Dermis blood vessel endothelial cell (primary cell): ENCODE measurements at regions not wholly inside any gene's neighbourhood (a gene's known extent, or its start where the extent isn't known, plus 50 kb on each side); places are given as distances from the start of the nearest gene placed in this dataset.

ENCODE experiments used
- DNase-seq: peaks from one replicate; pipeline ENCODE4 v3.0.0; 2010

- no peak for DNase-seq
Observed at GRCh38 chr5:155211764-155212163, 198.2 kb downstream of the KIF4B start.

GRCh38 chr5:155222393-155222792 lies 208.8 kb downstream of the KIF4B start:
- no peak for DNase-seq

GRCh38 chr5:155229135-155229534 lies 215.6 kb downstream of the KIF4B start:
- DNase-seq: no peak

DNA sequence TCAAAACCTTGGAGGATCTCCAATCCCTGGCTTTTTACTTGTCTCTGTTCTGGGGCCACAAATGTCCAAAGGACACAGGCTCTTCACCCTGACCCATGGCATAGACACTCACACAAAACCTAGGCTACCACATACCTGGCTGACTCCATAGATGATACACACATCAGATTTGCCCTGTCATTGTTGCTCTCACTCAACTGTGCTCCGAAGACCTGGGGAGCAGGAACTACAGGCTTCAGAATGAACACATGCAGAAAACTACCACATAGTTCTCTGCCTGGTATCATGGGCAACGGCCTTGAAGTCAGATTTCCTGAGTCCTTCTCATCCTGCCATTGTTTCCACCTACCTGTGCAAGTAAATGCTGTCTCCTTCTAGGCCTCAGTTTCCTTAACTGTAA lies 226.2 kb downstream of the KIF4B start:
- DNase-seq: no peak

DNA sequence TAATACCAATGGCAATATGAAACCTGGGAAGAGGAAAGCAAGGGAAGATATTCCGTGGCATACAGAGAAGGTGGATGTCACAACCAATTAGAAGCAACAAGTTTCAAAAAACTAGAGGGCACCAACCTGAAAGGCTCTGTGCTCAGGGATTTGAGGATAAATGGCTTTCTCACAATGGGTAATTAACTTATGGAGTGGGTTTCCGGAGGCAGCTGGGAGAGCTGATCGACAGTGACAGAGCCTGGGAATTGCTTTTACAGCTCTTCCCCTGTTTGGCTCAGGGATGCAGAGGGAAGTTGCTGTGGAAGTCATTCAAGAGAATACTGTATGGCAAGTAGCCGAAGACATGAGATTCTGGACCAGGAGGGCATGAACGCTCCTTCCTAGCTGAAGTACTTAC lies 237.0 kb downstream of the KIF4B start:
- DNase-seq: no peak

GRCh38 chr5:155252025-155252424 lies 238.5 kb downstream of the KIF4B start:
- no peak for DNase-seq

GRCh38 chr5:155252717-155253116 lies 239.2 kb downstream of the KIF4B start:
- DNase-seq: no peak

- DNase-seq: no peak
Observed at GRCh38 chr5:155254399-155254798, 240.8 kb downstream of the KIF4B start.

GRCh38 chr5:155258161-155258560 lies 244.6 kb downstream of the KIF4B start:
- no peak for DNase-seq

- DNase-seq: no peak
Observed at GRCh38 chr5:155259648-155260047, 246.1 kb downstream of the KIF4B start.

DNA sequence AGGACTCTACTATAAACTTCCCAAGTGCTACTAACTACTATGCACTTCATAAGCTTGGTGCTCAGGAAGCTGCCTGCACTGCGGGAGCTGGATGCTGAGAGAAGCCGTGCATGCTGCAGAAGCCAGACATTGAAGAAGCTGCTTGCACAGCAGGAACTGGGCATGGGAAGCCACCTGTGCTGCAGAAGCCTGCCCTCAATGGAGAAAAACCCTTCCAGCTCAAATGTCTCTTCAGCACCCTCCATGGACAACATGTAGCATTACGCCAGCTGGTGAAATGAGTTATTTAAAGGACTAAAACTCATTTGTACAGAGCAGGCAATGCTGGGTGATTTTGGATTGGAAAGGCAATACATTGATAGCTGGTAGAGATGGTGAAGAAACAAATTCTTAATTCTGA lies 247.2 kb downstream of the KIF4B start:
- no peak for DNase-seq

DNA sequence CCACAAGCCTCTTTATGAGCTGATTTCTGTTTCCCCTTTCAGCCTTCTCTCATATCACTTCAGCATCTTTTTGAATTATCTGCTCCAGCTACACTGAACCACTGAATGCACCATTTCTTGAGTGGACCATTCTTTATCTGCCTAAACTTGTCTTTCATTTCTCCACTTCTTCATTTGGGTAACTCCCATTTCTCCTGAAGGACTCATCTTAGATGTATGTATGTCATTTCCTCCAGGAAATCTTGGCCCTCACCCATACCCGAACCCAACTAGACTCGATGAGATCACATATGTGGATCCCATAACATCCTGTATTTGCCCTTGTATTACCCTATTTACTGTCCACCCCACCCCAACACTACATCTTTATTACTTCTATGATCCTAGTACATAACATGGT lies 249.8 kb downstream of the KIF4B start:
- DNase-seq: no peak

GRCh38 chr5:155264809-155265208 lies 251.3 kb downstream of the KIF4B start:
- DNase-seq: no peak

GRCh38 chr5:155268770-155269425 lies 255.3 kb downstream of the KIF4B start:
- no peak for DNase-seq

- no peak for DNase-seq
Observed at GRCh38 chr5:155270725-155271124, 257.2 kb downstream of the KIF4B start.

GRCh38 chr5:155274484-155274883 lies 260.9 kb downstream of the KIF4B start:
- no peak for DNase-seq

DNA sequence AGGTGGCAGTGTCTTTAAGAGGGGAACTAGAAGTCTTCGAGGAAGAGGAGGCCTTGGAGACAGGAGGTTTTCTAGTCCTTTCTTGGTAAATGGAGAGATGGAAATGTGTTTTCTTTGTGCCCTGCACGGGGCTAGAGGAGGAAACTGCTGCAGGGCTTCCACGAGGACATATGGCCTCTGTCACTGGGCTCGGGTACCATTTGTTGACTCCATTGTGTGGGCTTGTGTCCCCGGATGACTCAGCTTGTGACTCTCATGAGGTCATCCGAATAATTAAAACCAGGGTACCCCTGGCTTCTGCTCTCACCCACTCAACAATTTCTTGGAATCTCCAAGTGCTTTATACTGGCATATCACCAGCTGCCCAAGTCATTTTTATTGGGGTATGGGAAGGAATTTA lies 261.7 kb downstream of the KIF4B start:
- no peak for DNase-seq

DNA sequence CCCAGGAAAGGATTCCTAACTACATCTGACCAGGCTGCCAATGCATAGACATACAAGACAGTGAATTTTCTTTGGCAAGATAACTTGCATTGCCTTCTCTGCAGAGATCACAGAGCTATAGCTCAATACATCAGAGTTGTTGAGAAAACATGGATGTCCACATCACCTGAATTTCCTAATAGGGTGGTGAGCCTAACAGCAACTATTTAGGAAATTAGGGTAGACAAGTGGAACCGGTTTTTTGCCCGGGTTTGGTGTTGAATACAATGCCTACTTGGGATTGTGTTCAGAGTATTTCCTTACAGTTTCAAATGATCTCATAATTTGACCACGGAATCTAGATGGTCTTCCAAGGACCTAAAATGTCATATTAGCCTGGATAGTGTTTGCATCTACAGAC lies 262.7 kb downstream of the KIF4B start:
- no peak for DNase-seq

- DNase-seq: no peak
Observed at GRCh38 chr5:155278532-155278931, 265.0 kb downstream of the KIF4B start.

DNA sequence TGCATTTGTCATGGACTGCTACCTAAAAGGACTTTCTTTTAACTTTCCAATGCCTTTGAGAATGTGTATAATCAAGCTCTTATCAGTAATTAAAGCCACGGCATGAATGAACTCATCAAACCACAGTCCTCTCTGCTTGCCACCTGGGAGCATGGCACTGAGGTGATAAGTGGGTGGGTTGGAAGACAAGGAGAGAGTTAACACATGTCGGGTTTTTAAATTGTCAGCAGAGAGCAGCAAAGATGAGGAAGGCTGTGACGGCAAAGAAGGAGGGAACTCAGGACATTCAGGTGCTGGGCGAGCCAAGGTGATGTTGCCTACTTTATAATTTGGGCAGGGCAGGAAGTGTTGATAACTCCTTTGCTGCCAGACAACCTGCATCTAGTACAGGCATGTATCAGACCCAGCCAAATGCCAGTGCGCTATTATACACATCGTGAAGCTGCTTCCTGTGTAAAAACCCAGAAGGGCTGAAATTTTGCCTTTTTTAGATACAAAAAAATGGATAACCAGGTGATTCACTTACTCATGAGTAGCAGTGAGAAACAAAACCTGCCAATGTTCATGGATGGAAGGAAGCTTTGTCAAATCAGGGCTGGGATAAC lies 269.1 kb downstream of the KIF4B start:
- no peak for DNase-seq

- no peak for DNase-seq
Observed at GRCh38 chr5:155285706-155286105, 272.2 kb downstream of the KIF4B start.

GRCh38 chr5:155290937-155291336 lies 277.4 kb downstream of the KIF4B start:
- DNase-seq: no peak

GRCh38 chr5:155293605-155294178 lies 280.1 kb downstream of the KIF4B start:
- DNase-seq: no peak

GRCh38 chr5:155295111-155295510 lies 281.6 kb downstream of the KIF4B start:
- DNase-seq: no peak
